ENCODE measurements at regions not wholly inside any gene's neighbourhood (a gene's known extent, or its start where the extent isn't known, plus 50 kb on each side); places are given as distances from the start of the nearest gene placed in this dataset.
A peak's percentile ranks its signal among the peaks of the same experiment; 100 is the strongest.

GRCh38 chr1:55935236-55935635, 644.1 kb downstream of the PLPP3 start:
- peak; percentile 13 for DNase-seq (ENCODE audit: low read depth)
- TF ChIP-seq CTCF (IDR thresholded peaks at IDR 0.05; ENCODE audit: insufficient read depth, low read length) = no peak
- H3K4me3 ChIP-seq (ENCODE audit: low read depth, low read length) = no peak overlapping the region

- H3K4me3 ChIP-seq (ENCODE audit: low read depth, low read length) = no peak overlapping the region
- TF ChIP-seq CTCF (IDR thresholded peaks at IDR 0.05; ENCODE audit: insufficient read depth, low read length) = no peak
- no peak for DNase-seq (ENCODE audit: low read depth)
Observed at GRCh38 chr1:55932402-55932801, 647.0 kb downstream of the PLPP3 start.

- no peak for TF ChIP-seq CTCF (IDR thresholded peaks at IDR 0.05; ENCODE audit: insufficient read depth, low read length)
- H3K4me3 ChIP-seq (ENCODE audit: low read depth, low read length) = no peak overlapping the region
- DNase-seq (ENCODE audit: low read depth) = peak; percentile 90
Observed at GRCh38 chr1:55931081-55931940, 648.1 kb downstream of the PLPP3 start.

- no peak overlapping the region for H3K4me3 ChIP-seq (ENCODE audit: low read depth, low read length)
- DNase-seq (ENCODE audit: low read depth) = no peak
- TF ChIP-seq CTCF (IDR thresholded peaks at IDR 0.05; ENCODE audit: insufficient read depth, low read length) = no peak
Observed at GRCh38 chr1:55929652-55930051, 649.7 kb downstream of the PLPP3 start.

GRCh38 chr1:55928576-55928975, 650.8 kb downstream of the PLPP3 start:
- no peak for DNase-seq (ENCODE audit: low read depth)
- no peak for TF ChIP-seq CTCF (IDR thresholded peaks at IDR 0.05; ENCODE audit: insufficient read depth, low read length)
- H3K4me3 ChIP-seq (ENCODE audit: low read depth, low read length) = no peak overlapping the region

- TF ChIP-seq CTCF (IDR thresholded peaks at IDR 0.05; ENCODE audit: insufficient read depth, low read length) = no peak
- H3K4me3 ChIP-seq (ENCODE audit: low read depth, low read length) = no peak overlapping the region
- DNase-seq (ENCODE audit: low read depth) = peak; percentile 26
Observed at GRCh38 chr1:55927702-55928290, 651.6 kb downstream of the PLPP3 start.
